ENCODE measurements at regions not wholly inside any gene's neighbourhood (a gene's known extent, or its start where the extent isn't known, plus 50 kb on each side); places are given as distances from the start of the nearest gene placed in this dataset.

- no peak overlapping the region for H3K14ac ChIP-seq (ENCODE audit: low read length in 2 of 2)
- H3K27ac ChIP-seq (ENCODE audit: low read length, poor library complexity, severe bottlenecking), result no peak overlapping the region
- H2BK5ac ChIP-seq (ENCODE audit: low read depth, low read length, poor library complexity, severe bottlenecking), result no peak overlapping the region
- H3K4ac ChIP-seq (ENCODE audit: low read depth in 1 of 2, low read length in 2 of 2), result no peak overlapping the region
- 83% methylated on average over 4 of the region's 5 CpGs for WGBS
- no peak for DNase-seq
- peaks cover 3% of the 10 kb centered on the region for H3K4me1 ChIP-seq (ENCODE audit: control insufficient read depth, insufficient read depth, low read depth, low read length)
- no peak overlapping the region for H2BK15ac ChIP-seq (ENCODE audit: low read depth, poor library complexity, severe bottlenecking)
- no peaks in the 10 kb centered on the region for H3K36me3 ChIP-seq (ENCODE audit: control insufficient read depth in 1 of 2, insufficient read depth in 2 of 2, low read depth in 1 of 2, low read length in 2 of 2)
- no peaks in the 10 kb centered on the region for H3K27me3 ChIP-seq (ENCODE audit: control insufficient read depth in 1 of 2, insufficient read depth in 1 of 2, low read length in 2 of 2)
- no peak overlapping the region for H3K9ac ChIP-seq (ENCODE audit: low read length)
- no peak overlapping the region for H4K91ac ChIP-seq (ENCODE audit: low read length)
- H3K9me3 ChIP-seq (ENCODE audit: control insufficient read depth, low read length), result no peaks in the 10 kb centered on the region
- H3K4me2 ChIP-seq (ENCODE audit: low read length, poor library complexity, severe bottlenecking), result no peak overlapping the region
- H2BK120ac ChIP-seq (ENCODE audit: low read depth, low read length), result no peak overlapping the region
- no peak overlapping the region for H2AK5ac ChIP-seq (ENCODE audit: low read length, severe bottlenecking)
- no peak overlapping the region for H3K4me3 ChIP-seq (ENCODE audit: insufficient read depth in 1 of 2, low read depth in 1 of 2, low read length in 2 of 2)
- no peak overlapping the region for H4K8ac ChIP-seq (ENCODE audit: low read length)
- no peaks in the 10 kb centered on the region for H3K79me1 ChIP-seq (replicated peaks; ENCODE audit: low read length, poor library complexity, severe bottlenecking)
- H2AFZ ChIP-seq (ENCODE audit: low read depth, low read length), result no peak overlapping the region
- H3K23ac ChIP-seq (ENCODE audit: low read length in 2 of 2), result no peak overlapping the region
- no peak overlapping the region for H2BK12ac ChIP-seq (ENCODE audit: low read length in 2 of 2)
- no peak overlapping the region for H3K18ac ChIP-seq (ENCODE audit: low read depth in 1 of 2, low read length in 2 of 2)
Measured at GRCh38 chr7:115474137-115474536, 552.2 kb downstream of the MDFIC start.

GRCh38 chr7:115471891-115472290 lies 550.0 kb downstream of the MDFIC start:
- H3K4me3 ChIP-seq (ENCODE audit: insufficient read depth in 1 of 2, low read depth in 1 of 2, low read length in 2 of 2), result no peak overlapping the region
- DNase-seq, result peak; percentile 14
- H2BK15ac ChIP-seq (ENCODE audit: low read depth, poor library complexity, severe bottlenecking), result no peak overlapping the region
- no peaks in the 10 kb centered on the region for H3K4me1 ChIP-seq (ENCODE audit: control insufficient read depth, insufficient read depth, low read depth, low read length)
- no peaks in the 10 kb centered on the region for H3K27me3 ChIP-seq (ENCODE audit: control insufficient read depth in 1 of 2, insufficient read depth in 1 of 2, low read length in 2 of 2)
- no peak overlapping the region for H3K4me2 ChIP-seq (ENCODE audit: low read length, poor library complexity, severe bottlenecking)
- no peak overlapping the region for H2BK120ac ChIP-seq (ENCODE audit: low read depth, low read length)
- no peaks in the 10 kb centered on the region for H3K79me1 ChIP-seq (replicated peaks; ENCODE audit: low read length, poor library complexity, severe bottlenecking)
- H3K9ac ChIP-seq (ENCODE audit: low read length), result no peak overlapping the region
- H3K4ac ChIP-seq (ENCODE audit: low read depth in 1 of 2, low read length in 2 of 2), result no peak overlapping the region
- H3K36me3 ChIP-seq (ENCODE audit: control insufficient read depth in 1 of 2, insufficient read depth in 2 of 2, low read depth in 1 of 2, low read length in 2 of 2), result no peaks in the 10 kb centered on the region
- H3K23ac ChIP-seq (ENCODE audit: low read length in 2 of 2), result no peak overlapping the region
- H2BK5ac ChIP-seq (ENCODE audit: low read depth, low read length, poor library complexity, severe bottlenecking), result no peak overlapping the region
- H2BK12ac ChIP-seq (ENCODE audit: low read length in 2 of 2), result no peak overlapping the region
- H3K27ac ChIP-seq (ENCODE audit: low read length, poor library complexity, severe bottlenecking), result no peak overlapping the region
- H3K9me3 ChIP-seq (ENCODE audit: control insufficient read depth, low read length), result no peaks in the 10 kb centered on the region
- H2AFZ ChIP-seq (ENCODE audit: low read depth, low read length), result no peak overlapping the region
- H2AK5ac ChIP-seq (ENCODE audit: low read length, severe bottlenecking), result no peak overlapping the region
- 74% methylated on average over 1 of the region's 1 CpG for WGBS
- H4K91ac ChIP-seq (ENCODE audit: low read length), result no peak overlapping the region
- no peak overlapping the region for H3K18ac ChIP-seq (ENCODE audit: low read depth in 1 of 2, low read length in 2 of 2)
- H4K8ac ChIP-seq (ENCODE audit: low read length), result no peak overlapping the region
- H3K14ac ChIP-seq (ENCODE audit: low read length in 2 of 2), result no peak overlapping the region

DNA sequence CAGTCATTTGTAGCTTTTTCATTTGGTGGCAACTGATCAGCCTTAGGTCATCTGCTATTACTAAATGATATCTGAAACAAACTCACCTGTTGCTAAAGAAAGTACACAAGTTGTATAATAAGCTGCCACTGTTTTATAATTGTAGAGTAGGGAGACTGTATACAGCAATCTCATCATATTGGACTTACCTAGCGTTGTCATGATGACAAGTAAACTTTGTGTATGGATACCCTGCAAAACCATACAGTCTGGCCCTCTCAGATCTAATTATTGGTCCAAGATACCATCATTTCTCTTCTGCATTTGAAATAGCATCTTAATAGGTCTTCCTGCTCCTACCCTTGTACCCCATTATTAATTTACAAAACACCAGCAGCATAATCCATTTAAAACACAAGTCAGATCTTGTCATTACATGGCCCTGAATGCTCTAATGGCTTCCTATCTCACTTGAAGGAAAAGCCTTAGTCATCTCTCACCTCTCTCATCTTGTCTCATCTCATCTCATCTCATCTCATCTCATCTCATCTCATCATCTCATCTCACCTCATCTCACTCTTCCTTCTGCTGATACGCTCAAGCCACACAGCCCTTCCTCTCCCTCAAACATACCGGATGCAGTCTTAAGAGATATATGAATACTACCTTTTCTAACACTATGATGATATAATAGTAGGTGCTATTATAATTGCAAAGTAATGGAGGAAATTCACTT lies 540.6 kb downstream of the MDFIC start:
- H2AK5ac ChIP-seq (ENCODE audit: low read length, severe bottlenecking), result no peak overlapping the region
- no peak overlapping the region for H3K4me3 ChIP-seq (ENCODE audit: insufficient read depth in 1 of 2, low read depth in 1 of 2, low read length in 2 of 2)
- no peak overlapping the region for H3K23ac ChIP-seq (ENCODE audit: low read length in 2 of 2)
- H2BK15ac ChIP-seq (ENCODE audit: low read depth, poor library complexity, severe bottlenecking), result no peak overlapping the region
- H3K18ac ChIP-seq (ENCODE audit: low read depth in 1 of 2, low read length in 2 of 2), result no peak overlapping the region
- H2AFZ ChIP-seq (ENCODE audit: low read depth, low read length), result no peak overlapping the region
- no peak for DNase-seq
- H2BK5ac ChIP-seq (ENCODE audit: low read depth, low read length, poor library complexity, severe bottlenecking), result no peak overlapping the region
- no peak overlapping the region for H2BK120ac ChIP-seq (ENCODE audit: low read depth, low read length)
- no peaks in the 10 kb centered on the region for H3K79me1 ChIP-seq (replicated peaks; ENCODE audit: low read length, poor library complexity, severe bottlenecking)
- H3K4me1 ChIP-seq (ENCODE audit: control insufficient read depth, insufficient read depth, low read depth, low read length), result no peaks in the 10 kb centered on the region
- WGBS, result 100% methylated on average over 2 of the region's 3 CpGs
- H2BK12ac ChIP-seq (ENCODE audit: low read length in 2 of 2), result no peak overlapping the region
- no peaks in the 10 kb centered on the region for H3K36me3 ChIP-seq (ENCODE audit: control insufficient read depth in 1 of 2, insufficient read depth in 2 of 2, low read depth in 1 of 2, low read length in 2 of 2)
- no peak overlapping the region for H3K4ac ChIP-seq (ENCODE audit: low read depth in 1 of 2, low read length in 2 of 2)
- H3K14ac ChIP-seq (ENCODE audit: low read length in 2 of 2), result no peak overlapping the region
- H3K9ac ChIP-seq (ENCODE audit: low read length), result no peak overlapping the region
- no peak overlapping the region for H3K27ac ChIP-seq (ENCODE audit: low read length, poor library complexity, severe bottlenecking)
- H3K27me3 ChIP-seq (ENCODE audit: control insufficient read depth in 1 of 2, insufficient read depth in 1 of 2, low read length in 2 of 2), result no peaks in the 10 kb centered on the region
- no peak overlapping the region for H3K4me2 ChIP-seq (ENCODE audit: low read length, poor library complexity, severe bottlenecking)
- H4K8ac ChIP-seq (ENCODE audit: low read length), result no peak overlapping the region
- H3K9me3 ChIP-seq (ENCODE audit: control insufficient read depth, low read length), result no peaks in the 10 kb centered on the region
- no peak overlapping the region for H4K91ac ChIP-seq (ENCODE audit: low read length)

- no peak overlapping the region for H3K9ac ChIP-seq (ENCODE audit: low read length)
- no peak overlapping the region for H3K4me2 ChIP-seq (ENCODE audit: low read length, poor library complexity, severe bottlenecking)
- no peaks in the 10 kb centered on the region for H3K27me3 ChIP-seq (ENCODE audit: control insufficient read depth in 1 of 2, insufficient read depth in 1 of 2, low read length in 2 of 2)
- H2BK5ac ChIP-seq (ENCODE audit: low read depth, low read length, poor library complexity, severe bottlenecking), result no peak overlapping the region
- H3K4ac ChIP-seq (ENCODE audit: low read depth in 1 of 2, low read length in 2 of 2), result no peak overlapping the region
- no peaks in the 10 kb centered on the region for H3K36me3 ChIP-seq (ENCODE audit: control insufficient read depth in 1 of 2, insufficient read depth in 2 of 2, low read depth in 1 of 2, low read length in 2 of 2)
- no peaks in the 10 kb centered on the region for H3K79me1 ChIP-seq (replicated peaks; ENCODE audit: low read length, poor library complexity, severe bottlenecking)
- no peaks in the 10 kb centered on the region for H3K9me3 ChIP-seq (ENCODE audit: control insufficient read depth, low read length)
- H2BK12ac ChIP-seq (ENCODE audit: low read length in 2 of 2), result no peak overlapping the region
- H3K18ac ChIP-seq (ENCODE audit: low read depth in 1 of 2, low read length in 2 of 2), result no peak overlapping the region
- H4K91ac ChIP-seq (ENCODE audit: low read length), result no peak overlapping the region
- no peak overlapping the region for H3K4me3 ChIP-seq (ENCODE audit: insufficient read depth in 1 of 2, low read depth in 1 of 2, low read length in 2 of 2)
- H3K4me1 ChIP-seq (ENCODE audit: control insufficient read depth, insufficient read depth, low read depth, low read length), result no peaks in the 10 kb centered on the region
- no peak overlapping the region for H4K8ac ChIP-seq (ENCODE audit: low read length)
- H3K23ac ChIP-seq (ENCODE audit: low read length in 2 of 2), result no peak overlapping the region
- no peak for DNase-seq
- no peak overlapping the region for H2BK120ac ChIP-seq (ENCODE audit: low read depth, low read length)
- H2AFZ ChIP-seq (ENCODE audit: low read depth, low read length), result no peak overlapping the region
- H3K27ac ChIP-seq (ENCODE audit: low read length, poor library complexity, severe bottlenecking), result no peak overlapping the region
- 100% methylated on average over 2 of the region's 3 CpGs for WGBS
- H2BK15ac ChIP-seq (ENCODE audit: low read depth, poor library complexity, severe bottlenecking), result no peak overlapping the region
- no peak overlapping the region for H3K14ac ChIP-seq (ENCODE audit: low read length in 2 of 2)
- no peak overlapping the region for H2AK5ac ChIP-seq (ENCODE audit: low read length, severe bottlenecking)
Measured at GRCh38 chr7:115449689-115450088, 527.8 kb downstream of the MDFIC start.
